ENCODE measurements at regions not wholly inside any gene's neighbourhood (a gene's known extent, or its start where the extent isn't known, plus 50 kb on each side); places are given as distances from the start of the nearest gene placed in this dataset.
"Not testable (repeated sequence)": the region's sequence is repeated elsewhere in the genome, so short reads cannot be mapped to it uniquely, and the experiment has no call there.

DNA sequence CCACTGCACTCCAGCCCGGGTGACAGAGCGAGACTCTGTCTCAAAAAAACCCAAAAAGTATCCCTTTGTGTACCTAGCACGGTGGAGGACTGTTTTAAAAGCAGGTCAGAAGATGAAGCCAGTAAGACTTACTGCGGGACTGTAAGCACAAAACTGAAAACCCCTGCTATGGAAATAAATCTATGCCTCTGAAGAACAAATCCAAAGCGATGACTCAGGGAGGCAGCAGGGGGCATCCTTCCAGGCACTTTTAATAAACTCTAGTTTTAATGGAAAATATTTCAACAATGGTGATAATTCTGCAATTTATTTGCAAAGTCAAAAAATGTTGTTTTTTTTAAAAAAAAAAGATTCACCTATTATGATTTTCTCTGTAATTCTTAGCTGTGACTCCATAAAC is 326.8 kb downstream of the BCL2L11 start:
- TF ChIP-seq, protein P1, sequence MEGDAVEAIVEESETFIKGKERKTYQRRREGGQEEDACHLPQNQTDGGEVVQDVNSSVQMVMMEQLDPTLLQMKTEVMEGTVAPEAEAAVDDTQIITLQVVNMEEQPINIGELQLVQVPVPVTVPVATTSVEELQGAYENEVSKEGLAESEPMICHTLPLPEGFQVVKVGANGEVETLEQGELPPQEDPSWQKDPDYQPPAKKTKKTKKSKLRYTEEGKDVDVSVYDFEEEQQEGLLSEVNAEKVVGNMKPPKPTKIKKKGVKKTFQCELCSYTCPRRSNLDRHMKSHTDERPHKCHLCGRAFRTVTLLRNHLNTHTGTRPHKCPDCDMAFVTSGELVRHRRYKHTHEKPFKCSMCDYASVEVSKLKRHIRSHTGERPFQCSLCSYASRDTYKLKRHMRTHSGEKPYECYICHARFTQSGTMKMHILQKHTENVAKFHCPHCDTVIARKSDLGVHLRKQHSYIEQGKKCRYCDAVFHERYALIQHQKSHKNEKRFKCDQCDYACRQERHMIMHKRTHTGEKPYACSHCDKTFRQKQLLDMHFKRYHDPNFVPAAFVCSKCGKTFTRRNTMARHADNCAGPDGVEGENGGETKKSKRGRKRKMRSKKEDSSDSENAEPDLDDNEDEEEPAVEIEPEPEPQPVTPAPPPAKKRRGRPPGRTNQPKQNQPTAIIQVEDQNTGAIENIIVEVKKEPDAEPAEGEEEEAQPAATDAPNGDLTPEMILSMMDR (conservative IDR thresholded peaks at IDR 0.05 in 1 of 2, IDR thresholded peaks at IDR 0.05 in 1 of 2; ENCODE audit: extremely low read depth in 1 of 2, insufficient read depth in 1 of 2, low read depth in 1 of 2, low read length in 2 of 2) = not testable (repeated sequence)
- not testable (repeated sequence) for TF ChIP-seq EZH2 (IDR thresholded peaks at IDR 0.05; ENCODE audit: borderline replicate concordance, low read length)

All from mammary epithelial cell (primary cell).